ENCODE measurements at regions not wholly inside any gene's neighbourhood (a gene's known extent, or its start where the extent isn't known, plus 50 kb on each side); places are given as distances from the start of the nearest gene placed in this dataset.

GRCh38 chr3:139839014-139839413 is 96.0 kb upstream of the CLSTN2 start (continued):
- TF ChIP-seq, protein P1, sequence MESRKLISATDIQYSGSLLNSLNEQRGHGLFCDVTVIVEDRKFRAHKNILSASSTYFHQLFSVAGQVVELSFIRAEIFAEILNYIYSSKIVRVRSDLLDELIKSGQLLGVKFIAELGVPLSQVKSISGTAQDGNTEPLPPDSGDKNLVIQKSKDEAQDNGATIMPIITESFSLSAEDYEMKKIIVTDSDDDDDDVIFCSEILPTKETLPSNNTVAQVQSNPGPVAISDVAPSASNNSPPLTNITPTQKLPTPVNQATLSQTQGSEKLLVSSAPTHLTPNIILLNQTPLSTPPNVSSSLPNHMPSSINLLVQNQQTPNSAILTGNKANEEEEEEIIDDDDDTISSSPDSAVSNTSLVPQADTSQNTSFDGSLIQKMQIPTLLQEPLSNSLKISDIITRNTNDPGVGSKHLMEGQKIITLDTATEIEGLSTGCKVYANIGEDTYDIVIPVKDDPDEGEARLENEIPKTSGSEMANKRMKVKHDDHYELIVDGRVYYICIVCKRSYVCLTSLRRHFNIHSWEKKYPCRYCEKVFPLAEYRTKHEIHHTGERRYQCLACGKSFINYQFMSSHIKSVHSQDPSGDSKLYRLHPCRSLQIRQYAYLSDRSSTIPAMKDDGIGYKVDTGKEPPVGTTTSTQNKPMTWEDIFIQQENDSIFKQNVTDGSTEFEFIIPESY (CRISPR knock-in tag; IDR thresholded peaks at IDR 0.05): no peak
- TF ChIP-seq ZNF639 (CRISPR knock-in tag; conservative IDR thresholded peaks at IDR 0.05): no peak
- TF ChIP-seq NRL (CRISPR knock-in tag; IDR thresholded peaks at IDR 0.05; ENCODE audit: borderline replicate concordance): no peak
- no peak for TF ChIP-seq ZFP36L1 (CRISPR knock-in tag; IDR thresholded peaks at IDR 0.05)
- TF ChIP-seq HOMEZ (CRISPR knock-in tag; IDR thresholded peaks at IDR 0.05; ENCODE audit: low read depth): no peak

DNA sequence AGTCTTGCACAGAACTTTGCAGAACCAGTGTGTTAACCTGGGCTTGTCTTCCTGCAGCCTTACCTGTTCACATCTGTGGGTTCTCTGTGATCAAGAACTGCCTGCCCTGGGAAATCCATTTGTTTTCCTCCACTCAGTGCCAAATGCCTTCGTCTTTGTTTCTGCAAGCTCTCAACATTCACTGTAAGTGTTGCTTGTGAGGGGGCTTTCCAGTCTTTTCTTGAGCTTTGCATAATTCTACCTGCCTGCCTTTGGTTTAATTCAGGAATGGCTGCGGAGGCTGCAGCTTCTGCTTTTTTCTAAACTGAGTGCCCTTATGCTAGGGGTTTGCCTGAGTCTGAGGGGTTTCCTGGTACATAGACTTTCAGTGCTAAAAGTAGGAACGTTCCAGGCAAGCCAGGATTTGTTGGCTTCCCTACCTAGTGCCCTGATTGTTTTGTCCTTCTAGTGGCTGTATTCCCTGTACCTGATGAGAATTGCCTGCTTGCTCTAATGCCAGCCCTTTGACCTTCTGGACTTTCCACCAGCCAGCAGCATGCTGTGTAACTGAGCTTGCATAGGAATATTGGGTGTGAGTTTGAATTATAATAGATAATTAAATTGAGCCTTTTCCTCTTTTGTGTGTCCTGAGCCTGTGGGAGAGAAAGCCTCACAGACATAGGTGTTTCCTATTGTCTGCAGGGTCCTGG is 96.6 kb upstream of the CLSTN2 start:
- Histone ChIP-seq H4K20me1 (ENCODE audit: insufficient read depth, low read length) (no peaks in the 10 kb centered on the region), H3K4me2 (ENCODE audit: low read depth, low read length) (no peak overlapping the region), H3K36me3 (replicated peaks in 1 of 2; ENCODE audit: control insufficient read depth in 1 of 2, insufficient read depth in 2 of 2, low read length in 2 of 2) (no peaks in the 10 kb centered on the region), H3K27ac (ENCODE audit: extremely low read length, insufficient read depth, low read length) (no peak overlapping the region), H3K4me3 (replicated peaks in 1 of 3; ENCODE audit: insufficient read depth in 1 of 3, low read depth in 2 of 3, low read length in 3 of 3) (no peak overlapping the region), H3K4me1 (ENCODE audit: insufficient read depth, low read length) (no peaks in the 10 kb centered on the region), H3K79me2 (ENCODE audit: insufficient read depth, low read length) (no peaks in the 10 kb centered on the region), H3K9ac (ENCODE audit: insufficient read depth, low read depth, low read length) (no peak overlapping the region), H3K9me3 (ENCODE audit: low read length) (no peaks in the 10 kb centered on the region), H3K27me3 (ENCODE audit: control insufficient read depth in 1 of 2, insufficient read depth in 2 of 2, low read length in 2 of 2) (no peaks in the 10 kb centered on the region), H2AFZ (ENCODE audit: low read length) (no peak overlapping the region)
- intact Hi-C loops (cut with micrococcal nuclease; ENCODE audit: unreplicated experiment) (no loop called here), in situ Hi-C loops (cut with HindIII; ENCODE audit: extremely low pct_ligation_motif_present, low pct_unique_long_range_greater_than_20kb) (no loop called here)
- ChIA-PET CTCF (ENCODE audit: low intra/inter-chr PET ratio, low total read pairs) (no interaction called here), POLR2A (no interaction called here)
- no TSS peak for BruUV-seq (replicated peaks)
- no peak; the same call in 2 of the 3 replicates for ATAC-seq
- WGBS (ENCODE audit: low lambda C conversion rate): 31% methylated on average over 3 of the region's 3 CpGs
- DNase-seq (ENCODE audit: low spot score): no peak
- FAIRE-seq: no peak
- no peak for TF ChIP-seq HCFC1 (IDR thresholded peaks at IDR 0.05; ENCODE audit: low read depth, low read length)
- no peak for TF ChIP-seq CHD4 (IDR thresholded peaks at IDR 0.05; ENCODE audit: borderline replicate concordance, low read length)
- no peak for TF ChIP-seq RBM22 (optimal IDR thresholded peaks at IDR 0.05; ENCODE audit: low read length)
- TF ChIP-seq SMAD9 (CRISPR knock-in tag; IDR thresholded peaks at IDR 0.05): no peak
- no peak for TF ChIP-seq HDAC1 (CRISPR knock-in tag; IDR thresholded peaks at IDR 0.05)
- no peak for TF ChIP-seq AKAP8 (CRISPR knock-in tag; IDR thresholded peaks at IDR 0.05)
- TF ChIP-seq FOXJ3 (CRISPR knock-in tag; IDR thresholded peaks at IDR 0.05; ENCODE audit: borderline replicate concordance): no peak
- TF ChIP-seq IKZF4 (CRISPR knock-in tag; IDR thresholded peaks at IDR 0.05; ENCODE audit: borderline replicate concordance, low read depth, not compliant biosample characterization): no peak
- TF ChIP-seq ZNF205 (CRISPR knock-in tag; IDR thresholded peaks at IDR 0.05): no peak
- TF ChIP-seq, protein P2, sequence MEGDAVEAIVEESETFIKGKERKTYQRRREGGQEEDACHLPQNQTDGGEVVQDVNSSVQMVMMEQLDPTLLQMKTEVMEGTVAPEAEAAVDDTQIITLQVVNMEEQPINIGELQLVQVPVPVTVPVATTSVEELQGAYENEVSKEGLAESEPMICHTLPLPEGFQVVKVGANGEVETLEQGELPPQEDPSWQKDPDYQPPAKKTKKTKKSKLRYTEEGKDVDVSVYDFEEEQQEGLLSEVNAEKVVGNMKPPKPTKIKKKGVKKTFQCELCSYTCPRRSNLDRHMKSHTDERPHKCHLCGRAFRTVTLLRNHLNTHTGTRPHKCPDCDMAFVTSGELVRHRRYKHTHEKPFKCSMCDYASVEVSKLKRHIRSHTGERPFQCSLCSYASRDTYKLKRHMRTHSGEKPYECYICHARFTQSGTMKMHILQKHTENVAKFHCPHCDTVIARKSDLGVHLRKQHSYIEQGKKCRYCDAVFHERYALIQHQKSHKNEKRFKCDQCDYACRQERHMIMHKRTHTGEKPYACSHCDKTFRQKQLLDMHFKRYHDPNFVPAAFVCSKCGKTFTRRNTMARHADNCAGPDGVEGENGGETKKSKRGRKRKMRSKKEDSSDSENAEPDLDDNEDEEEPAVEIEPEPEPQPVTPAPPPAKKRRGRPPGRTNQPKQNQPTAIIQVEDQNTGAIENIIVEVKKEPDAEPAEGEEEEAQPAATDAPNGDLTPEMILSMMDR (CRISPR knock-in tag; IDR thresholded peaks at IDR 0.05): no peak
